A673 (cell line): ENCODE measurements at regions not wholly inside any gene's neighbourhood (a gene's known extent, or its start where the extent isn't known, plus 50 kb on each side); places are given as distances from the start of the nearest gene placed in this dataset.

Experiments
- BruUV-seq: library from RNA; stranded (reverse); fragments of 400-500 nt; replicated peaks from 2 replicates; lab custom pipeline; 2021; lab: Mats Ljungman, UMichigan
- CTCF ChIA-PET: fragments of 300-600 bp; sonication (Branson Sonifier 250); formaldehyde crosslinking; loops from one replicate; lab custom pipeline; 2022; ENCODE audit warnings: antibody characterized with exemption; lab: Charles Lee
- POLR2A ChIA-PET: fragments of 300-600 bp; sonication (Branson Sonifier 250); formaldehyde crosslinking; loops from one replicate; lab custom pipeline; 2022; ENCODE audit warnings: antibody characterized with exemption; ENCODE audit not compliant: low non-redundant PET; lab: Charles Lee
- DNase-seq: peaks from one replicate; pipeline ENCODE4 v3.0.0-alpha.2; 2015; ENCODE audit warnings: low spot score
- H3K27ac ChIP-seq: fragments of 200-600 bp; sonication (generic); 2 replicates; pipeline ENCODE4 v1.5.1; 2016; ENCODE audit warnings: mixed run types, low read depth, mild to moderate bottlenecking, mixed read lengths, antibody characterized with exemption, low read length; ENCODE audit not compliant: poor library complexity, severe bottlenecking
- H3K27me3 ChIP-seq: fragments of 200-600 bp; sonication (generic); replicated peaks from 2 replicates; pipeline ENCODE4 v1.6.1; 2017; ENCODE audit warnings: mixed run types, low read depth, mild to moderate bottlenecking, mixed read lengths, antibody characterized with exemption, low read length; ENCODE audit not compliant: insufficient read depth, poor library complexity
- H3K36me3 ChIP-seq: fragments of 200-600 bp; sonication (generic); 2 replicates; pipeline ENCODE4 v1.6.1; 2016; ENCODE audit warnings: mixed run types, mild to moderate bottlenecking, mixed read lengths, antibody characterized with exemption, low read length; ENCODE audit not compliant: insufficient read depth, poor library complexity, severe bottlenecking
- H3K4me1 ChIP-seq: fragments of 200-600 bp; sonication (generic); 2 replicates; pipeline ENCODE4 v1.6.1; 2017; ENCODE audit warnings: mixed run types, mild to moderate bottlenecking, mixed read lengths, antibody characterized with exemption, low read length; ENCODE audit not compliant: insufficient read depth, poor library complexity, severe bottlenecking
- H3K4me3 ChIP-seq: fragments of 200-600 bp; sonication (generic); 2 replicates; pipeline ENCODE4 v1.5.1; 2016; ENCODE audit warnings: low read depth, mixed run types, mild to moderate bottlenecking, mixed read lengths, low read length; ENCODE audit not compliant: poor library complexity, severe bottlenecking
- H3K9me3 ChIP-seq: fragments of 200-600 bp; sonication (generic); 2 replicates; pipeline ENCODE4 v1.6.1; 2016; ENCODE audit warnings: mixed run types, low read depth, mild to moderate bottlenecking, mixed read lengths, antibody characterized with exemption, low read length; ENCODE audit not compliant: poor library complexity, severe bottlenecking
- CTCF ChIP-seq: fragments of 300-800, 200-600 bp; sonication (generic); conservative IDR thresholded peaks from 2 replicates; pipeline ENCODE4 v1.5.1; 2017; ENCODE audit warnings: low read depth, mild to moderate bottlenecking, antibody characterized with exemption, low read length, moderate library complexity, mixed read lengths
- EZH2 ChIP-seq: fragments of 200-600 bp; sonication (generic); IDR thresholded peaks from 2 replicates; pipeline ENCODE4 v1.6.1; 2017; ENCODE audit warnings: borderline replicate concordance, low read depth, mild to moderate bottlenecking, mixed read lengths, antibody characterized with exemption, low read length; ENCODE audit not compliant: poor library complexity, severe bottlenecking
- intact Hi-C: fragments of 100-400 bp; cut with micrococcal nuclease; formaldehyde crosslinking; loops from one replicate; pipeline ENCODE4 v1.10.0; 2022; ENCODE audit not compliant: unreplicated experiment

DNA sequence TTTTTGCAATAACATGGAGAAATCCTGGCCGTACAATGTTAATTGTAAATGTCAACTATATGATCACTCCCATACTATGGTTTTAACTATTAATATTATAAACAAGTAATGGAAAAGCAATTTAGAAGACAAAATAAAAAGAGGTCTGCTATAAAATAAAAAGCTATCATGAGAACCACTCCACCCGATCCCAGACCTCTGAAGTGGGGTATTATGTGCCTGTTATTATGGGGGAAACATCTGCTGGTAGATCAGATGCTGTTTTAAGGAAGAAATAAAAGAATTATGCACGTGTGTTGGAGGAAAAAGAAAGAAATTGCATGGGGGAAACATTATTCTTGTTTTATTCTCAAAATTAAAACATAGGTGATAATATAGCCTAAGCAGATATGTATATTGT, 615.7 kb upstream of the ARID1B start:
- POLR2A ChIA-PET = no interaction called here
- no peaks in the 10 kb centered on the region for H3K27me3 ChIP-seq
- CTCF ChIA-PET = no interaction called here
- H3K27ac ChIP-seq = no peak overlapping the region
- TF ChIP-seq CTCF = no peak
- TF ChIP-seq EZH2 = no peak
- no peak for DNase-seq
- H3K4me1 ChIP-seq = no peaks in the 10 kb centered on the region
- intact Hi-C loops = no loop called here
- no peak overlapping the region for H3K4me3 ChIP-seq
- no peaks in the 10 kb centered on the region for H3K9me3 ChIP-seq
- no peaks in the 10 kb centered on the region for H3K36me3 ChIP-seq
- no TSS peak for BruUV-seq

DNA sequence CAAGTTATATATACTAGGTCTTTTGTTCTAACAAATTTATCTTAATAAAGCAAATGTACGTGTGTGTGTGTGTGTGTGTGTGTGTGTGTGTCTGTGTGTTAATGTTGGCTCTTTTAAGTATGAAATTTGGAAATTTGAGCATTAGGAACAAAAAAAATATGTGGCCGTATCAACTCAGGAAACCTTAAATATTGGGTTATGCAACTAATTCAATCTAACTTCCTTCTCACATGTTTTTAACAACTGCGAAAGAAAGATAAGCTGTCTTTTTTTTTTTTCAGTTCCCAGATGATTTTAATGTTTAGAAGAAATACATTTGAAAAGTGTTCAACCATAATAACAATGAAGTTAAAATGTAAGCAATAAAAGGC, 616.4 kb upstream of the ARID1B start:
- CTCF ChIA-PET = no interaction called here
- H3K36me3 ChIP-seq = no peaks in the 10 kb centered on the region
- TF ChIP-seq EZH2 = no peak
- TF ChIP-seq CTCF = no peak
- H3K27me3 ChIP-seq = no peaks in the 10 kb centered on the region
- POLR2A ChIA-PET = no interaction called here
- DNase-seq = no peak
- H3K9me3 ChIP-seq = no peaks in the 10 kb centered on the region
- intact Hi-C loops = no loop called here
- BruUV-seq = no TSS peak
- no peaks in the 10 kb centered on the region for H3K4me1 ChIP-seq
- no peak overlapping the region for H3K27ac ChIP-seq
- no peak overlapping the region for H3K4me3 ChIP-seq

- no peak overlapping the region for H3K27ac ChIP-seq
- ChIA-PET CTCF (no interaction called here), POLR2A (no interaction called here)
- no peak overlapping the region for H3K4me3 ChIP-seq
- no peaks in the 10 kb centered on the region for H3K9me3 ChIP-seq
- BruUV-seq = no TSS peak
- TF ChIP-seq EZH2 (no peak), CTCF (no peak)
- intact Hi-C loops = no loop called here
- no peak for DNase-seq
- no peaks in the 10 kb centered on the region for H3K4me1 ChIP-seq
- H3K27me3 ChIP-seq = no peaks in the 10 kb centered on the region
- no peaks in the 10 kb centered on the region for H3K36me3 ChIP-seq
Measured at GRCh38 chr6:156160007-156160794, 617.0 kb upstream of the ARID1B start.
